ENCODE measurements at regions not wholly inside any gene's neighbourhood (a gene's known extent, or its start where the extent isn't known, plus 50 kb on each side); places are given as distances from the start of the nearest gene placed in this dataset.

DNA sequence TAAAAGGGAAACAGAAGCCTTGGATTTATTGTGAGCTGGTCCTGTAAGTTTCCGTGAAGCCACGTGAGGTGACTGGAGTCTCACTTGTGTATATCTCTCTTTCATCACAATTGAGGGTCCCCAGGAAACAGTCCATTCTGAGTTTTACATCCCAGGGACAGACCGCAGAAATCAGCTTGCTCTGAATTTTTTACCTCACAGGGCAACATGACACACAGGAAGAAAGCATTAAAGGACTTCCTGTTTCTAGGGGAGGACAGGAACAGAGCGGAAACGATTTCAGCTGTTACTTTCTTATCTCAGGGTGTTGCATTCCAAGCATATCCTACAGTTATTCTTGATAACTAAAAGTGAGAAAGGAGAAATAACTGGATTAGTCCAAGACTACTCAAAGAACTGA is 553.5 kb downstream of the TRAM1L1 start:
- TF ChIP-seq, protein P1, sequence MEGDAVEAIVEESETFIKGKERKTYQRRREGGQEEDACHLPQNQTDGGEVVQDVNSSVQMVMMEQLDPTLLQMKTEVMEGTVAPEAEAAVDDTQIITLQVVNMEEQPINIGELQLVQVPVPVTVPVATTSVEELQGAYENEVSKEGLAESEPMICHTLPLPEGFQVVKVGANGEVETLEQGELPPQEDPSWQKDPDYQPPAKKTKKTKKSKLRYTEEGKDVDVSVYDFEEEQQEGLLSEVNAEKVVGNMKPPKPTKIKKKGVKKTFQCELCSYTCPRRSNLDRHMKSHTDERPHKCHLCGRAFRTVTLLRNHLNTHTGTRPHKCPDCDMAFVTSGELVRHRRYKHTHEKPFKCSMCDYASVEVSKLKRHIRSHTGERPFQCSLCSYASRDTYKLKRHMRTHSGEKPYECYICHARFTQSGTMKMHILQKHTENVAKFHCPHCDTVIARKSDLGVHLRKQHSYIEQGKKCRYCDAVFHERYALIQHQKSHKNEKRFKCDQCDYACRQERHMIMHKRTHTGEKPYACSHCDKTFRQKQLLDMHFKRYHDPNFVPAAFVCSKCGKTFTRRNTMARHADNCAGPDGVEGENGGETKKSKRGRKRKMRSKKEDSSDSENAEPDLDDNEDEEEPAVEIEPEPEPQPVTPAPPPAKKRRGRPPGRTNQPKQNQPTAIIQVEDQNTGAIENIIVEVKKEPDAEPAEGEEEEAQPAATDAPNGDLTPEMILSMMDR (IDR thresholded peaks at IDR 0.05) = no peak
- TF ChIP-seq POLR2AphosphoS5 (IDR thresholded peaks at IDR 0.05; ENCODE audit: low read depth, low read length) = no peak
- TF ChIP-seq, protein P2, sequence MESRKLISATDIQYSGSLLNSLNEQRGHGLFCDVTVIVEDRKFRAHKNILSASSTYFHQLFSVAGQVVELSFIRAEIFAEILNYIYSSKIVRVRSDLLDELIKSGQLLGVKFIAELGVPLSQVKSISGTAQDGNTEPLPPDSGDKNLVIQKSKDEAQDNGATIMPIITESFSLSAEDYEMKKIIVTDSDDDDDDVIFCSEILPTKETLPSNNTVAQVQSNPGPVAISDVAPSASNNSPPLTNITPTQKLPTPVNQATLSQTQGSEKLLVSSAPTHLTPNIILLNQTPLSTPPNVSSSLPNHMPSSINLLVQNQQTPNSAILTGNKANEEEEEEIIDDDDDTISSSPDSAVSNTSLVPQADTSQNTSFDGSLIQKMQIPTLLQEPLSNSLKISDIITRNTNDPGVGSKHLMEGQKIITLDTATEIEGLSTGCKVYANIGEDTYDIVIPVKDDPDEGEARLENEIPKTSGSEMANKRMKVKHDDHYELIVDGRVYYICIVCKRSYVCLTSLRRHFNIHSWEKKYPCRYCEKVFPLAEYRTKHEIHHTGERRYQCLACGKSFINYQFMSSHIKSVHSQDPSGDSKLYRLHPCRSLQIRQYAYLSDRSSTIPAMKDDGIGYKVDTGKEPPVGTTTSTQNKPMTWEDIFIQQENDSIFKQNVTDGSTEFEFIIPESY (IDR thresholded peaks at IDR 0.05; ENCODE audit: borderline replicate concordance, low read depth) = no peak
- TF ChIP-seq SIN3A (IDR thresholded peaks at IDR 0.05; ENCODE audit: borderline replicate concordance, low read depth, low read length) = no peak
- TF ChIP-seq EZH2phosphoT487 (IDR thresholded peaks at IDR 0.05; ENCODE audit: borderline replicate concordance, low read depth) = no peak
- no peak for TF ChIP-seq MAX (IDR thresholded peaks at IDR 0.05; ENCODE audit: low read depth)
- no peak for TF ChIP-seq ELF1 (IDR thresholded peaks at IDR 0.05)
- TF ChIP-seq EP300 (IDR thresholded peaks at IDR 0.05; ENCODE audit: borderline replicate concordance in 1 of 2, low read depth in 1 of 2, low read length in 1 of 2) = no peak
- TF ChIP-seq CHD2 (IDR thresholded peaks at IDR 0.05; ENCODE audit: low read length, partially characterized antibody) = no peak
- TF ChIP-seq SMC3 (IDR thresholded peaks at IDR 0.05; ENCODE audit: low read depth, low read length) = no peak
- no peak for TF ChIP-seq NRF1 (IDR thresholded peaks at IDR 0.05; ENCODE audit: low read depth, low read length)
- TF ChIP-seq FOSL2 (IDR thresholded peaks at IDR 0.05; ENCODE audit: borderline replicate concordance, low read depth) = no peak
- no peak for TF ChIP-seq JUND (IDR thresholded peaks at IDR 0.05)
